ENCODE measurements at regions not wholly inside any gene's neighbourhood (a gene's known extent, or its start where the extent isn't known, plus 50 kb on each side); places are given as distances from the start of the nearest gene placed in this dataset.

DNA sequence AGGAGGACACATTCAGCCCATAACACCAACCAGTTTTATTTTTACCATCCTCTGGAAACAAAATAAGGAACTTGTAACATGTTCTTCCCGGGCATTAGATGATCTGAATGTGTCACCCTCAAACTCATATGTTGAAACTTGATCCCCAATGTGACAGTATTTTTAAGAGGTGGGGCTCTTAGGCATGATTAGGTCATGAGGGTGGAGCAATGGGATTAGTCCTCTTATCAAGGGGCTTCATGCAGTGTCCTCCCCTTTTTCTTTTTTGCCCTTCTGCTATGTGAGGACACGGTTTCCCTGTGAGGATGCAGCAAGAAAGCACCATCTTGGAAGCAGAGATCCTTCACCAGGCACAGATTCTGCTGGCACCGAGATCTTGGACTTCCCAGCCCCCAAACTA, 401.5 kb upstream of the TRIB2 start:
- no peak for DNase-seq (ENCODE audit: low read depth)

DNA sequence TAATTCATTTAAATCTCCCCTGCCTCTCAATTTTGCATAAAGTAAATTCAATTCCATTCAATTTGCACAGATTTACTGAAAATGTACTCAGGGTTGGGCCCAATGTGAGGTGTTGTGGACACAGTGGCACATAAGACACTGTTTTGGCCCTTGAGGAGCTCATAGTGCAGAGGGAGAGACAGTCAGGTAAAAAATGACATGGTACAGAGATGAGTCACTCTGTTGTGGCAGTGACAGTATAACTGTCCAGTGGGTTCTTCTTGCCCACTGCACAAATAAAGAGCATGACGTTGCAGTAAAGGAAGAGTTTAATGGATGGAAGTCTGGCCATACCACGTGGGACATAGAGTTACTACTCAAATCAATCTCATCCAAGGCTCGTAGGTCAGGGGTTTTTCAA, 400.3 kb upstream of the TRIB2 start:
- DNase-seq (ENCODE audit: low read depth): no peak

DNA sequence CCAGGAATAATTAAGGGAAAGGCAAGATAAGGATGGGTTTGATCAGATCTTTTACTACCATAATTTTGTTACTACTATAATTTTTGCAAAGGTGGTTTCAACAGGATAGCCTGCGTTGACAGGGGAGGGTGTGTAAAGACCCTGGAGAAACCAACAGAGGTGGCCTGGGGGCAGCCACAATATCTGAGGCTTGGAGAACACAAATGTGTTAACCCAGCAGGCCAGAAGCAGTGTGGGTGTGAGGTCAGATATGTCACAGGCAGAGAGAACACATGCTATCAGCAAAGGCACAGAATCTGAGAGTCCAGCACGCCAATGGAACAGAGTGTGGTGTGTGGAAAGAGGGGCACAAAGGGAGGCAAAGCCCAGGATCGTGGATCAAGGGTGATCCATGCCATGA, 399.4 kb upstream of the TRIB2 start:
- DNase-seq (ENCODE audit: low read depth): no peak

DNA sequence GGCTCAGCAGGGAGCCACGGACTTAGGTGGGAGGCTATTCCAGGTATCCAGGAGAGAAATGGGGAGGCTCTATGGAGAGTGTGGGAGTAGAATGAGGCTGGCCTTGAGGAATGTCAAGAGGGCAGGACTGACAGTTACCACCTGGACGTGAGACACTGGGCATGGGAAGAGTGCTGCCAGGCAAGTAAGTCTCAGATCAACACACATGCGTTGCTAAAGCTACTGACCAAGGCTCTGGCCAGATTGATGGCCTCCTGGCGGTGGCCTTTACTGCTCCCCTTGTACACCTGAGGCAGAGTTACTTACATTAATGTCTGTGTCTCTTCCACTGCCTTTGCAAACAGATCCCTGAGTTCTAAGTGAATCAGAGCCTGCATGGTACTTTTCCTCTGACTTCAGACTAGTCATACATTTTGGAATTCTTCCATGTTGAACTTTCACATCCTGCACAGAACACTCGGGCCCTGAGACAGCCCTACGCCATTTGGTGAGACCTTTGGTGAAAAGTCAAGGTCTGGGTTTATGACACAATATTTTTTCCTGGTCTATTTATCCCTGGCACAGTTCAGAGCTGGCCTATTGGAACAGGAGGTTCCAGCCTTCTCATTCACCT, 398.8 kb upstream of the TRIB2 start:
- peak; percentile 92 for DNase-seq (ENCODE audit: low read depth)

DNA sequence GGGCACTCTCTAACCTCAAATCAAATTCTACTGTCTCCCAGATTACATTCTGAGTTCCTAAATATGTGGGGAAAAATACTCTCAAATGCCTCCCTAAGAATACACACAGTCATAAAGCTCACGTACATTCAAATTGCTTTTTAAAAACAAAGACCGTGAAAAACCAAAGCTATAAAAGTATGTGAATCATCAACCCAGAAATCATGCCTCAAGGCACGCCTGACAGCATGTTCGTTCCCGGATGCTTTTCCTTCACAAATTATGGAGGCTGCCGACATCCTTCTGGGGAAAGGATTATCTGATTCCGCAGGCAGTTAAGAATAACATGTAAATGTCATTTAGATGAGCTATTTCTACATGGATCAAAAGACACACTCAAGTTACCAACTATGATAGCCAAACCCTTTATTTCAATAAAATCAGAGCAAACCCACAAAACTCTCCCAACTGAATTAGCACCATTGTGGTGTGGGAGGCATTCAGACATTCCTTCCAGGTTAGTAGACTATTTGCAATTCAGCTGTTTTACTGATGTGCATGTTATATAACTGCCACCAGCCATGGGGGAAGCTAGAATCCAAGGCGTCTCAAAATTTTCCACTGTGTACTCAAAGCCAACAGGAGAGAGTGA, 398.2 kb upstream of the TRIB2 start:
- DNase-seq (ENCODE audit: low read depth): peak; percentile 98

DNA sequence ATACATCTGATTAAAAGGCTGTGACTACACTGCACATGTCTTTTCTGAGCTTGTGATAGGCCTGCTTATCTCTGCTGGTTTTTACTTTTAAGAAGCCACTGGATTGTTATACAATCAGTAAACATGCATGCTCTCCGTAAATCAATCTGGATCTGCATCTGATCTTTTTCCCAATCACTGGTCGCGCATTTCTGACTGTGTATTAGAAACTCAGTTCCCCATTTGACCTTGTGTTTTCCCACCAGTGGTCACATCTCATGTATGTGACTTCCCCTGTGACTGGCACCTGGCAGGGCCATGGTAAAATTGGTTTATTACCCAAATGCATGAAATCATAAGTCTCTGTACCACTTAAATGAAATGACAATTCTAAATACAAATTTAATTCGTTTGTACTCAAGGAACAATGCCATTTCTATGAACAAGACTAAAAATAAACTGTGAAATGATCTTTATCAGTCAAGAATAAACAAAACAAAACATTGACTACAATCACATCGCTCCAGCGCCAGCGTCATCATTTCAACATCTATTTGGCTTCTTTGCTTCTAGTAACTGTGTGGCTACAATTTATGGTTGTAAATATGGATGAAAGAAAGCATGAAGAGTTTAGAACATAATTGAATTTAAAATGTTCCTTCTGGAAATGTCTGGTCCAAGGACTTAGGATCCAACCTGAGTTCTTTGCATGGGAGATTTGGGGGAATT, 396.6 kb upstream of the TRIB2 start:
- no peak for DNase-seq (ENCODE audit: low read depth)

DNA sequence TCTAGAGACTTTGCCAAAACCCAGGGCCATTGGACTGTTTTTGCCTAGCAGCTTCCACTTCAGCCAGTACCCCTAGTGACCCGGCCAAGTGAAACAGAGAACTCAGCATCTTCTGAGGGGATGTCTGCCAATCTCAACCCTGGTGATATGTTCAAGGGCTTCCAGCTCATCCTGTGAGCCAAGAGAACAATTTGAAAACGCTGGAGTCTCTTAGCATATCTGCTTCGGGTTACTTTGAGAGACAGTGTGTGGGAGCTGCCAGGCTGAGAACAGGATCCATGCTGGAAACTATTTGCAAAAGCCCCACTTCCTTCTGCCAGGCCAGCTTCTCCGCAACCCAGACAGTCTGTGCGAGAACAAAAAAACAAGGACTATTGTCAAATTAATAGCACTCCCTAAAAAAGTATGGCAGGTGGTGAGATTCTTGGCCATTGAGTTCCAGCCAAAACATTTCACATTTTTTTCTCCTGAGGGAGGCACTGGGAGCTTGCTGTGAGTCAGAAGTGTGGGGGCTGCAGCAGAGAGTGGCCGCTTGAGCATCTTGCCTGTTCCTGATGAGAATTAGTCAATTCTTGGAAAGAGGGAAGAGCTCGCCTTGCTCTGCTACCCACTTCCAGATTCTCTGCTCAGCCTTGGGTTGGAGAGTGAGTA, 395.6 kb upstream of the TRIB2 start:
- DNase-seq (ENCODE audit: low read depth): peak; percentile 93

DNA sequence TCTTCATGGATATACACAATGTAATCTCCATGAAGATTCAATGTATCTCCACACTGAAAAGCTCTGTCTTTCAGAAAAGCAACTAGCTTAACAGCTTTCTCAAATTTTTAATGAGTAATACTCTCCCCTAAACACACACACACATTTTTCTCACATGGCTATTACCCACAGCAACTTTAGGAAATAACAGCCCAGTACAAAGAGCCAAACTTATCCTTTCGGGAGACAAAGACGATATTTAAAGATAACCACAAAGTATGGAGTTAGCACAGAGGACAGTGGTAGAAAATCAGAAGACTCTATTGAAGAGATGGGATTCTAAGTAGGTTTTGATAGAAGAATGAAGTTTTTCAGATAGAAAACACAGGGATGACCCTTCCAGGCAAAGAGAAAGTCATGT, 394.9 kb upstream of the TRIB2 start:
- DNase-seq (ENCODE audit: low read depth): peak; percentile 50

DNA sequence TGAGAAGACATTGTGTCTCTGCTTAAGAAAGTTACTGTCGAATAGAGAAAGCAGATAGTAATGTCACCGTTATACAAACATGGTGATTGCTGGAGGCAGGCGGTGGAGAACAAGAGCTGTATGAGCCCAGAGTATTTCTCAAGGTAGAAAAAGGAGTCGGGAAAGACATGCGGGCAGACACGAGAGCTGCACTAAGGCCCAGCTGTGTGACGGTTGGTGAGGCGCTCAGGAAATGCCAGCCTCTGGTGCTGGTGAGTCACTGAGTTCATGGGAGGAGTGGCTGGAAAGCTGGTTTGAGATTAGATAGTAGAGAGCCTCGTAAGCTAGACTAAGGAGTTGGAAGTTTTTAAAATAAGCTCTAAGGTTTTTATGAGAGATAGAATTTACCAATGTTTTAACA, 390.9 kb upstream of the TRIB2 start:
- peak; percentile 67 for DNase-seq (ENCODE audit: low read depth)

DNA sequence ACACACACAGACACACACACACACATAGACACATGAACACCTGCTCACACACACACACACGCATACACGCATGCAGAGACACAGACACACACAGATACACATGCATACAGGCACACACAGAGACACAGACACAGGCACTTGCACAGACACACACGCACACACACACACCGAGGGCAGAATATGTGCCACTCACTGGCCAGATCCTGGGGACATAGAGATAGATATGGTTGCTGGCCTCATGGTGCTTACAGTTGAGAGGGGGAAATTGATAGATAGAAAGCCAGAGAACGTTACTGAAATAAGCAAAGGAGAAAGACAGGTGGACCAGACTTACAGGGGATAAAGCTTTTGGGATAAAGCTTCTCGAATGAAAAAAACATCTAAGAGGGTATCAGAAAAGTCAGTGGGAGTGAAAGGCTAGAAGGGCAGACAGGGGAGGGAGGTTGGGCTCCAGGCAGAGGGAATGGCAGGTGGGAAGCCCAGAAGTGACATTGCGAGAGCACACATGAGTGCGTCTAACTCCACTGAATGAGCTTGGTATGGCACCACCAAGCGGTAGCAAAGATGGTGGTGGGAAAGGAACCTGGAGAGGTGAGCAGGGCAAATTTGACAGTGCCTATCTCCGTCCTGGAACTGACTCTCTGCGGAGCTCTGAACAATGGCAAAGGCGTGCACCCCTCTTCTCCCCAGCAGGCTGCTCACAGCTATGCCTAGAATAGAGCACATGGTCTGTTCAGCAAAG, 390.1 kb upstream of the TRIB2 start:
- DNase-seq (ENCODE audit: low read depth): no peak

DNA sequence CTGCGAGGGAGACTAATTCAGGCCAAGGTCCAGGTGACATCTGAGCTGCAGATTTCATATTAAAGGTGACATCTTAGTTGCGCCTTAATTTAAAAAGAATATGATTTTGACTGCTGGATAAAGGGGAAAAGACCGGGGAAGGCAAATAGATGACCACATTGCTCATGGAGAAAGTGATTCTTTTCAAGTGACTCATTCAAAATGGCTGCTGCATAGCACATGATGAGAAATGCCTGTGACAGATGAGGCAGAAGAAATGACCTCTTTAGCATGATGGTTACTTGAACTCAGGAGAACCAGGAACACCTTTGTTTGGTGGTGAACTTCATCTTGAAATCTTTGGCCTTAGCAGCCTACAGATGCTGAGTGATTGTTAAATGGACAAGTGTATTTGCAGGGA, 385.8 kb upstream of the TRIB2 start:
- DNase-seq (ENCODE audit: low read depth): peak; percentile 74

DNA sequence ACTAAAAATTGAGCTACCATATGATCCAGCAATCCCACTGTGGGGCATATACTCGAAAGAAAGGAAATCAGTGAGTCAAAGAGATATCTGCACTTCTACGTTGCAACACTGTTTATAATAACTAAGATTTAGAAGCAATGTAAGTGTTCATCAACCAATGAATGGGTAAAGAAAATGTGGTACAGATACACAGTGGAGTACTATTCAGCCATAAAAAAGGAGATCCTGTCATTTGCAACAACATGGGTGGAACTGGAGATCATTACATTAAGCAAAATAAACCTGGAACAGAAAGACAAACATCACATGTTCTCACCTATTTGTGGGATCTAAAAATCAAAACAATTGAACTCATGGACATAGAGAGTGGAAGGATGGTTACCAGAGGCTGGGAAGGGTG, 385.0 kb upstream of the TRIB2 start:
- no peak for DNase-seq (ENCODE audit: low read depth)

DNA sequence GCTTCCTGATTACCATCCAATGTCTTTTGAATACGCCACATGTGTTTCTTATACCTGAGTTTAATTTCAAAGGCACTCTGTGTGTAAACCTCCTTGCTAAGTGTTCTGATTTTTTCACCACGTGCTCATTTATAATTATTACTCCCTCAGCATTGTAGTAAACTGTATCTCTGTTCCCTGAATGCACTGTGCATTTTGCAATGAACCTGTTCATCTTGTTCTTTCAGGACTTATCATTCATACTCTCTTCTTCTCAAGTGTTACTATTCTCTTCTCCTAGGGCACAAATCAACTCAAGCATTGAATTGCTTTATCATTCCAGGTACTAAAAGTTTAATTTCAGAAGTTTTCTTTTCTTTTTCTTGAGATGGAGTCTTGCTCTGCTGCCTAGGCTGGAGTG, 383.4 kb upstream of the TRIB2 start:
- DNase-seq (ENCODE audit: low read depth): no peak

DNA sequence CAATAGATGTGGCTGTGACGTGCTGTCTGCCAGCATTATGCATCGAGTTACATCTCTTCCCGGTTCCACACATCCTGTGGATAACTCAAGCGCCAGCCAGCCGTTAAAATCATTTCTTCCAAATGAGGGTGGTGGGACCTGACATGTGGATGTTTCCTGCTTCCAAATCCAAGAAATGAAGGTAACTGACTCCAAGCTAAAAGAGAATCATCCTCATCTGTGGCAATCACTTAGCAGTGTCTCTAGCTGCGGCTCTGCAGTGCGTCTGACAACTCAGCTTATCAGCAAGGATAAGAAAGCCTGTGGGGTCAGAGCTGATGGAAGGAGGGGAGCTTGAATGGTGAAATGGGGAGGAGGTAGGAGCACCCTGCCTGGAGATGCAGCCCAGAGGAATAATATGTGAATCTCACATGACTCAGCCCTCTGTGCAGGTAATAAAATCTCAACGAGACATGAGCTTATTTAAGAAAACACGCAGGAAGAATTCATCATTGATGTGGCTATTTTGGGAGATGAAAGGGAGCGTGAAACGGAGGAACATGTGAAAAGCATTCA, 382.2 kb upstream of the TRIB2 start:
- DNase-seq (ENCODE audit: low read depth): peak; percentile 30

DNA sequence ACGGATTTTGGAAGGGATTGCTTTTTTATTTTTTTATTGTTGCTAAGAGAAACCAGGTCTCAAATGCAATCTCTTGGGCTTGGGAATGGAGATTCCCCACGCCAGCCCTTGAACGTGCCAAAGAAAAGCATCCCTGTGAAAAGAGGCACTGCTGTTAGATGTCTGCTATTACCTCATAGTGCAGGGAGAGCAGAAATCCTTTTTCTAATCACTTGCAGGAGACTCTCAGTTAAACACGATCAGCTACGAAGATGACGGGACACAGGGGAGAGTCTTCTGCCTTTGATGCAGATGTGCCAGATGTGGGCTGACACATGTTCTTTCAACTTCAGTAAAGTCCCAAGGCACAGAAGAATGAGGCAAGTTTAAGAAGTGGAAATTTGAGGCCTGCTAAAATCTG, 381.6 kb upstream of the TRIB2 start:
- no peak for DNase-seq (ENCODE audit: low read depth)

DNA sequence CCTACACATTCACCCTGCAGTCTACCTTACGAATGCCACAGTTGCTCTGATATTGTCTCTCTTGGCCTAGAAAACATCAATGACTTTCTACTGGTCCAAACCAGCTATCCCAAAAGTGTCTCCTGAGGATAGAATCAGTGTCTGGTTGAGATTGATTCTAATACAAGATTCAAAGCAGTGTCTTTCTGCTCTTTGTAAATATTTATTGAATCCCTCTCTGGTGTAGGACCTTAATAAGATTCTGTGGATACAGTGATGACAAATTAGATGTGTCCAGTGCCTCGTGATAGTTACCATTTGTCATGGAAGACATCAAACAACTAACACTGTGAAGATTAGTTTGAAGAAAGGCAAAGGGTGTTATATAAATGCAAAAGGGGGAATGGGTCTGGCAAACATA, 380.7 kb upstream of the TRIB2 start:
- DNase-seq (ENCODE audit: low read depth): no peak

DNA sequence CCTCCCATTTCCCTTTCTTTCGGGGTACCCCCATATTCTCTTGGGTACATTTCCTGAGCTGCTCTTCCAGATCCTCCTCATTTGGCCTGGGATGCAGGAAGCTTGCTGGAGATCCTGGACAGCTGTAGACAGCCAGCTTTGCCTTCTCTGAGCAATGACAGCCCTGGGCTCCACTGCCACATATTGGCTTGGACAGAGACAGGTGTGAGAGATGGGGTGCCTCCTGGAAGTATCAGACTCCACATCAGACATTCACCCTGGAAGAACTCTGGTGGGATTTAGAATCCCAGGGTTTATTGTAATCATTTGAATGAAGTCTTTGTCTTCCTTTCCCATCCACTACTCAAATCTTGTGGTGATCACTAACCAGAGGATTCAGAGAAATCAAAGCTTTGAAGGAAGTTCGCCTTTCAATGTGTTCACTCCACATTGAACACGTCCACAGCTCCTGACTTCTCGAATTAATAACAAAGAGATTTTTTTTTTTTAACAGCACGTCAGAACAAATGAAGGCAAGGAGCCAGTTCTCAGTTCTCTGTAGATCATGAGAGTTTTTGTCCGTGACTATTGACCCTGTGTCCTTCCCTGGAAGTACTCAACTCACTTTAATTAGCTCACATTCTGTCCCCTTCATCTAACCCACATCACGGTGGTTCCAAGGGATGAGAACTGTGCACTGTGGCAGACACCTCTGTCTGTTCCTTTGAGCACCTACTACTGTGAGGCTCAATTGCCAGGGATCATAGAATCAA, 377.6 kb upstream of the TRIB2 start:
- DNase-seq (ENCODE audit: low read depth): no peak

DNA sequence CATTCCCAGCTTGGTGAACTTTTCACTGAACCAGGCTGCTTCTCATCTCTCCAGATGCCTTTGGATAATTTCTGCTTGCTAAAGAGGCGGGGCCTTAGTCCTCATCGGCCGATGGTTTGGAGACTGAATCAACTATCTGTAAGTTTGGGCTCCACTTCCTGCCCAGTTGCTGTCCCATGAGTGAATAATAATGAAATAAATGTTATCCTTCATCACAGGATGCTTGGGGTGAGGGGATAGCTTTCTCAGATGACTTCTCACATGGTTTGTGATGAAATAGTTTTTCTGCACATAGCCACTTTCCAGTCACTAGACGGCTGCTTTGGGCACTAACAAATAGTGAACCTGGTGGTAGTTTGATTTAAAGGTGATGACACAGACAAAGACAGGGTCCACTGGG, 376.6 kb upstream of the TRIB2 start:
- peak; percentile 73 for DNase-seq (ENCODE audit: low read depth)

DNA sequence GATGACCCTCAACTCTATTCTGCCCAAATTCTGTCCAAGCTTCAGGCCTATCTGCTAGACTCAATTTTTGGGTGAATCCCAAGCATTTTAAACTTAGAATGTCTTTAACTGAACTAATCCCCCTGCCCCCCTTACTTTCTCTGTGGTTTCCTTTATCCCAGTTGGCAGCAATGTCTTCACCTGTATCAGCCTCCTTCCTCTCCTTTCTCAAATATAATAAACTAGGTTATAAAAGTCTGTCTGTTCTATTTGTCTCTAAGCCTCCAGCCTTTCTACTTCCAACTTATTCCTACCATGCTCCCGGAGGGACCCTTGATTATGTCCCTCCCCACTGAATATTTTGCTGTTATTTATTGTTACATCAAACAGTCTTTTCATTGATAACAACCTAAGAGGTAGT, 375.5 kb upstream of the TRIB2 start:
- DNase-seq (ENCODE audit: low read depth): no peak

DNA sequence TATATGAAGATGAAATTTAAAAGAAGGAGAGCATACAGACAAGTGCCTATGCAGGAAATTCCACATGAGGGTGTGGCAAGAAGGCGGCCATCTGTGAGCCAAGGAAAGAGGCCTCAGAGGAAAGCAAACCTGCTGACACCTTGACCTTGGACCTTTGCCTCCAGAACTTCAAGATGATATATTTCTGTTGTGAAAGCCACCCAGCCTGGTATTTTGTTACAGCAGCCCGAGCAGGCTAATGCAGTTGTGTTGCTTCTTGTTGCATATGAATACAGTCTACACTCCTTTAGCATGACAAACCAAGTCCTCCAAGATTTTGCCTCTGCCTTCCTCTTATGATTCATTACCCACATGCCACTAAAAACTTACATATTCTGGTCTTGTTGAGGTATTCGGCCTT, 374.8 kb upstream of the TRIB2 start:
- DNase-seq (ENCODE audit: low read depth): no peak

DNA sequence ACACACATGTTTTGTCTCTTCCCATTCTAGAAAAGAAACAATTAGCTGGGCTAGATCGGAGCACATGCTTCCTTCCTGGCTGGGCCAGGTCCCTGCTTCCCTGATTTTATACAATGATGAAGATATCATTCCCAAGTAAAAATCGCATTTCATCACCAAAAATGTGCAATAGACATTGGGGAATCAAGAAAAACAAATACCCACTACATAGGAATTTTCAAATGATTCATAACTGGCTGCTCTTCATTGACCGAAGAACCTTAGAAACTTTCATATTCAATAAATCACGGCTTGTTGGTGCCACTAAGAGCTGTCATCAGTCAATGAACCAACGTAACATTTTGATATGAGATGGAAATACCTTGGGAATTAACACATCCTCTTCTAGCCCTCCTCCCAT, 373.6 kb upstream of the TRIB2 start:
- DNase-seq (ENCODE audit: low read depth): no peak
